ENCODE measurements at regions not wholly inside any gene's neighbourhood (a gene's known extent, or its start where the extent isn't known, plus 50 kb on each side); places are given as distances from the start of the nearest gene placed in this dataset.
"Not testable (repeated sequence)": the region's sequence is repeated elsewhere in the genome, so short reads cannot be mapped to it uniquely, and the experiment has no call there.

- ChIA-PET POLR2A (no interaction called here), CTCF (interaction anchor here (0.7 kb wide), 1 partner anchor 14 kb away, joined by 3 read pairs; no protein-coding TSS in a partner anchor)
- no peak for TF ChIP-seq CTCF (IDR thresholded peaks at IDR 0.05; ENCODE audit: insufficient read depth, low read depth, low read length)
- no peak overlapping the region for H3K4me3 ChIP-seq (ENCODE audit: low read depth, low read length)
- H3K27me3 ChIP-seq (ENCODE audit: control insufficient read depth, insufficient read depth, low read length), result no peaks in the 10 kb centered on the region
- no peaks in the 10 kb centered on the region for H3K36me3 ChIP-seq (ENCODE audit: control insufficient read depth, insufficient read depth, low read length)
- no peak for DNase-seq (ENCODE audit: low read depth)
Measured at GRCh38 chr12:87200289-87200979, 828.8 kb downstream of the C12orf50 start.

GRCh38 chr12:87198181-87198580 lies 831.0 kb downstream of the C12orf50 start:
- H3K36me3 ChIP-seq (ENCODE audit: control insufficient read depth, insufficient read depth, low read length), result no peaks in the 10 kb centered on the region
- no peak overlapping the region for H3K4me3 ChIP-seq (ENCODE audit: low read depth, low read length)
- no peak for DNase-seq (ENCODE audit: low read depth)
- TF ChIP-seq CTCF (IDR thresholded peaks at IDR 0.05; ENCODE audit: insufficient read depth, low read depth, low read length), result no peak
- CTCF ChIA-PET, result no interaction called here
- no peaks in the 10 kb centered on the region for H3K27me3 ChIP-seq (ENCODE audit: control insufficient read depth, insufficient read depth, low read length)
- POLR2A ChIA-PET, result no interaction called here

- Histone ChIP-seq H3K36me3 (ENCODE audit: control insufficient read depth, insufficient read depth, low read length) (no peaks in the 10 kb centered on the region), H3K27me3 (ENCODE audit: control insufficient read depth, insufficient read depth, low read length) (no peaks in the 10 kb centered on the region), H3K4me3 (ENCODE audit: low read depth, low read length) (no peak overlapping the region)
- ChIA-PET CTCF (no interaction called here), POLR2A (no interaction called here)
- DNase-seq (ENCODE audit: low read depth), result no peak
- TF ChIP-seq CTCF (IDR thresholded peaks at IDR 0.05; ENCODE audit: insufficient read depth, low read depth, low read length), result no peak
Measured at GRCh38 chr12:87196321-87196720, 832.9 kb downstream of the C12orf50 start.

GRCh38 chr12:87194389-87194788 lies 834.8 kb downstream of the C12orf50 start:
- POLR2A ChIA-PET; H3K36me3 ChIP-seq (ENCODE audit: control insufficient read depth, insufficient read depth, low read length); H3K4me3 ChIP-seq (ENCODE audit: low read depth, low read length); H3K27me3 ChIP-seq (ENCODE audit: control insufficient read depth, insufficient read depth, low read length); CTCF ChIA-PET; DNase-seq (ENCODE audit: low read depth): not testable (repeated sequence)

- no peaks in the 10 kb centered on the region for H3K36me3 ChIP-seq (ENCODE audit: control insufficient read depth, insufficient read depth, low read length)
- ChIA-PET CTCF (no interaction called here), POLR2A (no interaction called here)
- TF ChIP-seq CTCF (IDR thresholded peaks at IDR 0.05; ENCODE audit: insufficient read depth, low read depth, low read length), result no peak
- no peak overlapping the region for H3K4me3 ChIP-seq (ENCODE audit: low read depth, low read length)
- H3K27me3 ChIP-seq (ENCODE audit: control insufficient read depth, insufficient read depth, low read length), result no peaks in the 10 kb centered on the region
- no peak for DNase-seq (ENCODE audit: low read depth)
Measured at GRCh38 chr12:87185367-87185766, 843.8 kb downstream of the C12orf50 start.

GRCh38 chr12:87182696-87183233 lies 846.4 kb downstream of the C12orf50 start:
- no peak for TF ChIP-seq CTCF (IDR thresholded peaks at IDR 0.05; ENCODE audit: insufficient read depth, low read depth, low read length)
- POLR2A ChIA-PET, result no interaction called here

More at GRCh38 chr12:87182696-87183233, 846.4 kb downstream of the C12orf50 start:
- no peaks in the 10 kb centered on the region for H3K36me3 ChIP-seq (ENCODE audit: control insufficient read depth, insufficient read depth, low read length)
- CTCF ChIA-PET, result no interaction called here
- no peak overlapping the region for H3K4me3 ChIP-seq (ENCODE audit: low read depth, low read length)
- DNase-seq (ENCODE audit: low read depth), result no peak
- no peaks in the 10 kb centered on the region for H3K27me3 ChIP-seq (ENCODE audit: control insufficient read depth, insufficient read depth, low read length)
